Esophagus (tissue), 2 donors: ENCODE measurements at regions not wholly inside any gene's neighbourhood (a gene's known extent, or its start where the extent isn't known, plus 50 kb on each side); places are given as distances from the start of the nearest gene placed in this dataset.

Experiments
- H3K27ac ChIP-seq, 2 donors: one replicate each; pipeline ENCODE4 v1.5.1; 2013; ENCODE audit warnings: low read depth in 2 of 2, mild to moderate bottlenecking in 2 of 2, inconsistent platforms in 1 of 2, low read length in 1 of 2, moderate library complexity in 1 of 2
- H3K27me3 ChIP-seq, 2 donors: one replicate each; pipeline ENCODE4 v1.6.1; 2013; ENCODE audit warnings: low read length in 2 of 2, control low read depth in 1 of 2, mild to moderate bottlenecking in 1 of 2; ENCODE audit not compliant: insufficient read depth in 2 of 2, control insufficient read depth in 1 of 2
- H3K36me3 ChIP-seq, 2 donors: one replicate each; pipeline ENCODE4 v1.6.1; 2013; ENCODE audit warnings: low read length in 1 of 2; ENCODE audit not compliant: control insufficient read depth in 2 of 2, insufficient read depth in 2 of 2
- H3K4me1 ChIP-seq, 2 donors: one replicate each; pipeline ENCODE4 v1.6.1; 2013; ENCODE audit warnings: low read length in 1 of 2; ENCODE audit not compliant: control insufficient read depth in 2 of 2, insufficient read depth in 2 of 2
- H3K4me3 ChIP-seq, 2 donors: one replicate each; pipeline ENCODE4 v1.5.1; 2013; ENCODE audit warnings: low read length in 2 of 2, mild to moderate bottlenecking in 2 of 2, low read depth in 1 of 2, moderate library complexity in 1 of 2
- H3K9me3 ChIP-seq, 2 donors: one replicate each; pipeline ENCODE4 v1.6.1; 2013; ENCODE audit warnings: mild to moderate bottlenecking in 2 of 2, low read depth in 1 of 2, low read length in 1 of 2, moderate library complexity in 1 of 2; ENCODE audit not compliant: control insufficient read depth in 2 of 2, insufficient read depth in 1 of 2
- WGBS, 2 donors: extraction: QIAGEN DNeasy Blood & Tissue Kit; methylation state at CpG; one replicate each; pipeline ENCODE4 v1.1.7; 2013; 5-methylcytosine and 5-hydroxymethylcytosine counted together
- donor health status: healthy with polysubstance abuse.
- donor health status: Bipolar disorder and iron deficiency.

GRCh38 chr4:164439037-164439436 is 314.9 kb upstream of the SMIM31 start:
- H3K9me3 ChIP-seq, result no peaks in the 10 kb centered on the region
- no peaks in the 10 kb centered on the region for H3K36me3 ChIP-seq
- no peak overlapping the region for H3K27ac ChIP-seq
- no peaks in the 10 kb centered on the region for H3K27me3 ChIP-seq
- H3K4me3 ChIP-seq, result no peak overlapping the region
- WGBS, 2 donors, result 70 to 73% methylated on average over 4 of the region's 4 CpGs
- no peaks in the 10 kb centered on the region for H3K4me1 ChIP-seq

GRCh38 chr4:164440199-164440598 is 313.7 kb upstream of the SMIM31 start:
- H3K4me3 ChIP-seq, result no peak overlapping the region
- no peaks in the 10 kb centered on the region for H3K4me1 ChIP-seq
- 55 to 69% methylated on average over 1 of the region's 1 CpG for WGBS, 2 donors
- H3K27me3 ChIP-seq, result no peaks in the 10 kb centered on the region
- H3K36me3 ChIP-seq, result no peaks in the 10 kb centered on the region
- no peak overlapping the region for H3K27ac ChIP-seq
- H3K9me3 ChIP-seq, result no peaks in the 10 kb centered on the region

- 94 to 96% methylated on average over 1 of the region's 1 CpG for WGBS, 2 donors
- no peaks in the 10 kb centered on the region for H3K36me3 ChIP-seq
- no peak overlapping the region for H3K4me3 ChIP-seq
- H3K4me1 ChIP-seq, result no peaks in the 10 kb centered on the region
- H3K9me3 ChIP-seq, result no peaks in the 10 kb centered on the region
- H3K27me3 ChIP-seq, result no peaks in the 10 kb centered on the region
- H3K27ac ChIP-seq, result no peak overlapping the region
Measured at GRCh38 chr4:164441109-164441508, 312.8 kb upstream of the SMIM31 start.

GRCh38 chr4:164442180-164442579 is 311.8 kb upstream of the SMIM31 start:
- H3K27me3 ChIP-seq, result no peaks in the 10 kb centered on the region
- no peaks in the 10 kb centered on the region for H3K9me3 ChIP-seq
- no peaks in the 10 kb centered on the region for H3K36me3 ChIP-seq
- 29 to 34% methylated on average over 3 of the region's 3 CpGs for WGBS, 2 donors
- H3K4me1 ChIP-seq, result no peaks in the 10 kb centered on the region
- no peak overlapping the region for H3K27ac ChIP-seq
- no peak overlapping the region for H3K4me3 ChIP-seq

GRCh38 chr4:164446516-164446915 is 307.4 kb upstream of the SMIM31 start:
- Histone ChIP-seq H3K27me3 (no peaks in the 10 kb centered on the region), H3K4me1 (no peaks in the 10 kb centered on the region), H3K9me3 (no peaks in the 10 kb centered on the region), H3K36me3 (no peaks in the 10 kb centered on the region), H3K4me3 (no peak overlapping the region), H3K27ac (no peak overlapping the region)

- Histone ChIP-seq H3K4me1 (no peaks in the 10 kb centered on the region), H3K27ac (no peak overlapping the region), H3K36me3 (no peaks in the 10 kb centered on the region), H3K9me3 (peaks cover 0 to 2% of the 10 kb centered on the region in 2 donors), H3K4me3 (no peak overlapping the region), H3K27me3 (no peaks in the 10 kb centered on the region)
- WGBS, 2 donors, result 55 to 70% methylated on average over 2 of the region's 2 CpGs
Measured at GRCh38 chr4:164461901-164462300, 292.0 kb upstream of the SMIM31 start.

GRCh38 chr4:164462471-164462870 is 291.5 kb upstream of the SMIM31 start:
- no peaks in the 10 kb centered on the region for H3K36me3 ChIP-seq
- H3K9me3 ChIP-seq, result peaks cover 0 to 2% of the 10 kb centered on the region in 2 donors
- H3K4me3 ChIP-seq, result no peak overlapping the region
- H3K4me1 ChIP-seq, result no peaks in the 10 kb centered on the region
- H3K27me3 ChIP-seq, result no peaks in the 10 kb centered on the region
- no peak overlapping the region for H3K27ac ChIP-seq

- no peaks in the 10 kb centered on the region for H3K27me3 ChIP-seq
- H3K4me3 ChIP-seq, result no peak overlapping the region
- no peaks in the 10 kb centered on the region for H3K36me3 ChIP-seq
- H3K4me1 ChIP-seq, result no peaks in the 10 kb centered on the region
- WGBS, 2 donors, result 67 to 76% methylated on average over 1 of the region's 1 CpG
- no peak overlapping the region for H3K27ac ChIP-seq
- peaks cover 0 to 1% of the 10 kb centered on the region in 2 donors for H3K9me3 ChIP-seq
Measured at GRCh38 chr4:164464313-164464712, 289.6 kb upstream of the SMIM31 start.

- Histone ChIP-seq H3K36me3 (no peaks in the 10 kb centered on the region), H3K4me3 (no peak overlapping the region), H3K27ac (no peak overlapping the region), H3K4me1 (no peaks in the 10 kb centered on the region), H3K27me3 (no peaks in the 10 kb centered on the region), H3K9me3 (no peaks in the 10 kb centered on the region)
- 68 to 69% methylated on average over 3 of the region's 3 CpGs for WGBS, 2 donors
Measured at GRCh38 chr4:164467493-164467892, 286.4 kb upstream of the SMIM31 start.

- Histone ChIP-seq H3K27me3 (no peaks in the 10 kb centered on the region), H3K27ac (no peak overlapping the region), H3K4me1 (no peaks in the 10 kb centered on the region), H3K4me3 (no peak overlapping the region), H3K36me3 (no peaks in the 10 kb centered on the region), H3K9me3 (peaks cover 0 to 2% of the 10 kb centered on the region in 2 donors)
- WGBS, 2 donors, result 46 to 68% methylated on average over 4 of the region's 4 CpGs
Measured at GRCh38 chr4:164481306-164482091, 272.4 kb upstream of the SMIM31 start.
